22Rv1 (cell line): ENCODE measurements at regions not wholly inside any gene's neighbourhood (a gene's known extent, or its start where the extent isn't known, plus 50 kb on each side); places are given as distances from the start of the nearest gene placed in this dataset.

ENCODE experiments used
- H3K27ac ChIP-seq: fragments of 450-650 bp; 2 replicates; pipeline ENCODE4 v1.5.1; 2017
- CTCF ChIP-seq: fragments of 450-650 bp; IDR thresholded peaks from 2 replicates; pipeline ENCODE4 v1.5.1; 2017; ENCODE audit warnings: mild to moderate bottlenecking
- ZFX ChIP-seq: fragments of 450-650 bp; IDR thresholded peaks from 2 replicates; pipeline ENCODE4 v1.6.1; 2017; ENCODE audit warnings: antibody characterized with exemption, borderline replicate concordance

GRCh38 chr18:75558790-75559189, 131.3 kb upstream of the SMIM21 start:
- H3K27ac ChIP-seq, result no peak overlapping the region
- no peak for TF ChIP-seq ZFX
- TF ChIP-seq CTCF, result no peak

GRCh38 chr18:75556841-75557240, 129.3 kb upstream of the SMIM21 start:
- no peak overlapping the region for H3K27ac ChIP-seq
- no peak for TF ChIP-seq CTCF
- TF ChIP-seq ZFX, result no peak

- no peak overlapping the region for H3K27ac ChIP-seq
- TF ChIP-seq ZFX (no peak), CTCF (no peak)
Measured at GRCh38 chr18:75554644-75555185, 127.2 kb upstream of the SMIM21 start.

- TF ChIP-seq ZFX (no peak), CTCF (no peak)
- H3K27ac ChIP-seq, result no peak overlapping the region
Measured at GRCh38 chr18:75554176-75554575, 126.7 kb upstream of the SMIM21 start.

- TF ChIP-seq CTCF (no peak), ZFX (no peak)
- no peak overlapping the region for H3K27ac ChIP-seq
Measured at GRCh38 chr18:75553021-75553420, 125.5 kb upstream of the SMIM21 start.

GRCh38 chr18:75551071-75551470, 123.6 kb upstream of the SMIM21 start:
- TF ChIP-seq CTCF (no peak), ZFX (no peak)
- H3K27ac ChIP-seq, result no peak overlapping the region

- TF ChIP-seq ZFX (no peak), CTCF (no peak)
- H3K27ac ChIP-seq, result no peak overlapping the region
Measured at GRCh38 chr18:75548353-75548905, 120.9 kb upstream of the SMIM21 start.
